SK-N-SH treated with all-trans-retinoic acid at 6 μM for 48 hours (cell line): ENCODE measurements at regions not wholly inside any gene's neighbourhood (a gene's known extent, or its start where the extent isn't known, plus 50 kb on each side); places are given as distances from the start of the nearest gene placed in this dataset.

ENCODE experiments used
- ATAC-seq: fragments of 200-7000 bp; cut with Tn5 transposase; 3 replicates; pipeline ENCODE4 v1.9.1; 2020; ENCODE audit warnings: mild to moderate bottlenecking, moderate library complexity
- ARNTL ChIP-seq: fragments of 450-650 bp; formaldehyde crosslinking; IDR thresholded peaks from 2 replicates; pipeline ENCODE4 v1.5.0; 2020; ENCODE audit warnings: low read depth, mild to moderate bottlenecking, moderate library complexity, borderline replicate concordance
- CSDC2 ChIP-seq: fragments of 250-450 bp; sonication (Bioruptor Pico); IDR thresholded peaks from 2 replicates; pipeline ENCODE4 v1.5.0; 2020; ENCODE audit warnings: mild to moderate bottlenecking, moderate library complexity
- ESRRG ChIP-seq: fragments of 250-450 bp; sonication (Bioruptor Pico); IDR thresholded peaks from 2 replicates; pipeline ENCODE4 v1.6.1; 2021; ENCODE audit warnings: mild to moderate bottlenecking
- GLIS3 ChIP-seq: fragments of 250-450 bp; sonication (Bioruptor Pico); IDR thresholded peaks from 2 replicates; pipeline ENCODE4 v1.5.0; 2020; ENCODE audit warnings: mild to moderate bottlenecking, moderate library complexity
- ISL1 ChIP-seq: fragments of 250-450 bp; sonication (Bioruptor Pico); IDR thresholded peaks from 2 replicates; pipeline ENCODE4 v2.1.2; 2022; ENCODE audit warnings: mild to moderate bottlenecking, moderate library complexity
- OSR1 ChIP-seq: fragments of 250-450 bp; sonication (Bioruptor Pico); IDR thresholded peaks from 2 replicates; pipeline ENCODE4 v1.8.0; 2022; ENCODE audit warnings: moderate library complexity, mild to moderate bottlenecking, inconsistent platforms
- PPARA ChIP-seq: fragments of 250-450 bp; sonication (Bioruptor Pico); IDR thresholded peaks from 2 replicates; pipeline ENCODE4 v1.5.0; 2020; ENCODE audit warnings: mild to moderate bottlenecking, borderline replicate concordance
- RARB ChIP-seq: fragments of 250-450 bp; sonication (Bioruptor Pico); IDR thresholded peaks from 2 replicates; pipeline ENCODE4 v1.8.0; 2021; ENCODE audit warnings: mild to moderate bottlenecking, moderate library complexity
- TCF4 ChIP-seq: fragments of 250-450 bp; sonication (Bioruptor Pico); IDR thresholded peaks from 2 replicates; pipeline ENCODE4 v1.8.0; 2021; ENCODE audit warnings: mild to moderate bottlenecking, moderate library complexity, borderline replicate concordance
- TOX ChIP-seq: fragments of 250-450 bp; sonication (Bioruptor Pico); IDR thresholded peaks from 2 replicates; pipeline ENCODE4 v1.8.0; 2021; ENCODE audit warnings: mild to moderate bottlenecking, moderate library complexity, borderline replicate concordance
- ZC3H10 ChIP-seq: fragments of 250-450 bp; sonication (Bioruptor Pico); IDR thresholded peaks from 2 replicates; pipeline ENCODE4 v1.5.1; 2021; ENCODE audit warnings: mild to moderate bottlenecking, moderate library complexity
- ZFP3 ChIP-seq: fragments of 250-450 bp; sonication (Bioruptor Pico); IDR thresholded peaks from 2 replicates; pipeline ENCODE4 v1.5.0; 2020; ENCODE audit warnings: mild to moderate bottlenecking, moderate library complexity
- ZFP30 ChIP-seq: fragments of 450-650 bp; formaldehyde crosslinking; IDR thresholded peaks from 2 replicates; pipeline ENCODE4 v1.5.0; 2022; ENCODE audit warnings: mild to moderate bottlenecking, moderate library complexity
- ZNF70 ChIP-seq: fragments of 450-650 bp; formaldehyde crosslinking; IDR thresholded peaks from 2 replicates; pipeline ENCODE4 v1.5.0; 2020; ENCODE audit warnings: mild to moderate bottlenecking, moderate library complexity
- ZNF8 ChIP-seq: fragments of 450-650 bp; formaldehyde crosslinking; IDR thresholded peaks from 2 replicates; pipeline ENCODE4 v1.5.0; 2020; ENCODE audit warnings: mild to moderate bottlenecking, moderate library complexity
- TF ChIP-seq, protein P1 (sequence below): fragments of 250-450 bp; sonication (Bioruptor Pico); IDR thresholded peaks from 2 replicates; pipeline ENCODE4 v1.5.1; 2020; ENCODE audit warnings: low read depth, mild to moderate bottlenecking, moderate library complexity
- TF ChIP-seq, protein P2 (sequence below): fragments of 250-450 bp; sonication (Bioruptor Pico); IDR thresholded peaks from 2 replicates; pipeline ENCODE4 v1.8.0; 2020; ENCODE audit warnings: mild to moderate bottlenecking, moderate library complexity, borderline replicate concordance
- TF ChIP-seq, protein P3 (sequence below): fragments of 250-450 bp; sonication (Bioruptor Pico); IDR thresholded peaks from 2 replicates; pipeline ENCODE4 v1.5.0; 2020; ENCODE audit warnings: mild to moderate bottlenecking, moderate library complexity
- TF ChIP-seq, protein P4 (sequence below): fragments of 250-450 bp; sonication (Bioruptor Pico); IDR thresholded peaks from 2 replicates; pipeline ENCODE4 v1.8.0; 2021; ENCODE audit warnings: low read depth, mild to moderate bottlenecking, moderate library complexity, borderline replicate concordance

DNA sequence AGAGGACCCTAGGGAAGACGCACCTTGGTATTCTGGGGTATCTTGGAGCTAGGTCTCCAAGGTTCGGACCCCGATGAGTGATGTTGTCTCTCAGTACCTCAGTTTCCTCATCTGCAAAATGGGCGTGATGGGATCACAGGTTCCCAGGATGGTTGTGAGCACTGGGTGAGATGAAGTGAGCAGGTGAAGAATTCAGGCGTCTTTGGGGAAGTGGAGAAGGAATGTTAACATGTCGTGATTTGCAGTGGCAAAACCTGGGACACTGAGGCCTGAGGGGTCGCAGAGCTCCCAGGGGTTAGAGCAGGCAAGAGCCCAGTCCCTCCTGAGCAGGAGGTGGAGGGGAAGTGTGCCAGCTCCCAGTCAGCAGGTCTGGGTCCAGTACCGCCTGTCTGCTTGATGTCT lies 215.1 kb upstream of the GSE1 start:
- no peak for ATAC-seq
- TF ChIP-seq CSDC2 (no peak), RARB (no peak), ARNTL (CRISPR knock-in tag) (no peak), ZFP3 (CRISPR knock-in tag) (no peak), ZNF8 (CRISPR knock-in tag) (no peak), ZFP30 (CRISPR knock-in tag) (no peak), OSR1 (no peak), GLIS3 (no peak), TOX (no peak), ZC3H10 (no peak), PPARA (CRISPR knock-in tag) (no peak), ESRRG (no peak), ISL1 (no peak), ZNF70 (CRISPR knock-in tag) (no peak), TCF4 (CRISPR knock-in tag) (no peak)
- TF ChIP-seq, protein P1, sequence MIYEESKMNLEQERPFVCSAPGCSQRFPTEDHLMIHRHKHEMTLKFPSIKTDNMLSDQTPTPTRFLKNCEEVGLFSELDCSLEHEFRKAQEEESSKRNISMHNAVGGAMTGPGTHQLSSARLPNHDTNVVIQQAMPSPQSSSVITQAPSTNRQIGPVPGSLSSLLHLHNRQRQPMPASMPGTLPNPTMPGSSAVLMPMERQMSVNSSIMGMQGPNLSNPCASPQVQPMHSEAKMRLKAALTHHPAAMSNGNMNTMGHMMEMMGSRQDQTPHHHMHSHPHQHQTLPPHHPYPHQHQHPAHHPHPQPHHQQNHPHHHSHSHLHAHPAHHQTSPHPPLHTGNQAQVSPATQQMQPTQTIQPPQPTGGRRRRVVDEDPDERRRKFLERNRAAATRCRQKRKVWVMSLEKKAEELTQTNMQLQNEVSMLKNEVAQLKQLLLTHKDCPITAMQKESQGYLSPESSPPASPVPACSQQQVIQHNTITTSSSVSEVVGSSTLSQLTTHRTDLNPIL, result no peak
- TF ChIP-seq, protein P2, sequence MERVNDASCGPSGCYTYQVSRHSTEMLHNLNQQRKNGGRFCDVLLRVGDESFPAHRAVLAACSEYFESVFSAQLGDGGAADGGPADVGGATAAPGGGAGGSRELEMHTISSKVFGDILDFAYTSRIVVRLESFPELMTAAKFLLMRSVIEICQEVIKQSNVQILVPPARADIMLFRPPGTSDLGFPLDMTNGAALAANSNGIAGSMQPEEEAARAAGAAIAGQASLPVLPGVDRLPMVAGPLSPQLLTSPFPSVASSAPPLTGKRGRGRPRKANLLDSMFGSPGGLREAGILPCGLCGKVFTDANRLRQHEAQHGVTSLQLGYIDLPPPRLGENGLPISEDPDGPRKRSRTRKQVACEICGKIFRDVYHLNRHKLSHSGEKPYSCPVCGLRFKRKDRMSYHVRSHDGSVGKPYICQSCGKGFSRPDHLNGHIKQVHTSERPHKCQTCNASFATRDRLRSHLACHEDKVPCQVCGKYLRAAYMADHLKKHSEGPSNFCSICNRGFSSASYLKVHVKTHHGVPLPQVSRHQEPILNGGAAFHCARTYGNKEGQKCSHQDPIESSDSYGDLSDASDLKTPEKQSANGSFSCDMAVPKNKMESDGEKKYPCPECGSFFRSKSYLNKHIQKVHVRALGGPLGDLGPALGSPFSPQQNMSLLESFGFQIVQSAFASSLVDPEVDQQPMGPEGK (CRISPR knock-in tag), result no peak
- TF ChIP-seq, protein P3, sequence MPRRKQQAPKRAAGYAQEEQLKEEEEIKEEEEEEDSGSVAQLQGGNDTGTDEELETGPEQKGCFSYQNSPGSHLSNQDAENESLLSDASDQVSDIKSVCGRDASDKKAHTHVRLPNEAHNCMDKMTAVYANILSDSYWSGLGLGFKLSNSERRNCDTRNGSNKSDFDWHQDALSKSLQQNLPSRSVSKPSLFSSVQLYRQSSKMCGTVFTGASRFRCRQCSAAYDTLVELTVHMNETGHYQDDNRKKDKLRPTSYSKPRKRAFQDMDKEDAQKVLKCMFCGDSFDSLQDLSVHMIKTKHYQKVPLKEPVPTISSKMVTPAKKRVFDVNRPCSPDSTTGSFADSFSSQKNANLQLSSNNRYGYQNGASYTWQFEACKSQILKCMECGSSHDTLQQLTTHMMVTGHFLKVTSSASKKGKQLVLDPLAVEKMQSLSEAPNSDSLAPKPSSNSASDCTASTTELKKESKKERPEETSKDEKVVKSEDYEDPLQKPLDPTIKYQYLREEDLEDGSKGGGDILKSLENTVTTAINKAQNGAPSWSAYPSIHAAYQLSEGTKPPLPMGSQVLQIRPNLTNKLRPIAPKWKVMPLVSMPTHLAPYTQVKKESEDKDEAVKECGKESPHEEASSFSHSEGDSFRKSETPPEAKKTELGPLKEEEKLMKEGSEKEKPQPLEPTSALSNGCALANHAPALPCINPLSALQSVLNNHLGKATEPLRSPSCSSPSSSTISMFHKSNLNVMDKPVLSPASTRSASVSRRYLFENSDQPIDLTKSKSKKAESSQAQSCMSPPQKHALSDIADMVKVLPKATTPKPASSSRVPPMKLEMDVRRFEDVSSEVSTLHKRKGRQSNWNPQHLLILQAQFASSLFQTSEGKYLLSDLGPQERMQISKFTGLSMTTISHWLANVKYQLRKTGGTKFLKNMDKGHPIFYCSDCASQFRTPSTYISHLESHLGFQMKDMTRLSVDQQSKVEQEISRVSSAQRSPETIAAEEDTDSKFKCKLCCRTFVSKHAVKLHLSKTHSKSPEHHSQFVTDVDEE (CRISPR knock-in tag), result no peak
- TF ChIP-seq, protein P4, sequence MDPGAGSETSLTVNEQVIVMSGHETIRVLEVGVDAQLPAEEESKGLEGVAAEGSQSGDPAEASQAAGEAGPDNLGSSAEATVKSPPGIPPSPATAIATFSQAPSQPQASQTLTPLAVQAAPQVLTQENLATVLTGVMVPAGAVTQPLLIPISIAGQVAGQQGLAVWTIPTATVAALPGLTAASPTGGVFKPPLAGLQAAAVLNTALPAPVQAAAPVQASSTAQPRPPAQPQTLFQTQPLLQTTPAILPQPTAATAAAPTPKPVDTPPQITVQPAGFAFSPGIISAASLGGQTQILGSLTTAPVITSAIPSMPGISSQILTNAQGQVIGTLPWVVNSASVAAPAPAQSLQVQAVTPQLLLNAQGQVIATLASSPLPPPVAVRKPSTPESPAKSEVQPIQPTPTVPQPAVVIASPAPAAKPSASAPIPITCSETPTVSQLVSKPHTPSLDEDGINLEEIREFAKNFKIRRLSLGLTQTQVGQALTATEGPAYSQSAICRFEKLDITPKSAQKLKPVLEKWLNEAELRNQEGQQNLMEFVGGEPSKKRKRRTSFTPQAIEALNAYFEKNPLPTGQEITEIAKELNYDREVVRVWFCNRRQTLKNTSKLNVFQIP, result no peak

DNA sequence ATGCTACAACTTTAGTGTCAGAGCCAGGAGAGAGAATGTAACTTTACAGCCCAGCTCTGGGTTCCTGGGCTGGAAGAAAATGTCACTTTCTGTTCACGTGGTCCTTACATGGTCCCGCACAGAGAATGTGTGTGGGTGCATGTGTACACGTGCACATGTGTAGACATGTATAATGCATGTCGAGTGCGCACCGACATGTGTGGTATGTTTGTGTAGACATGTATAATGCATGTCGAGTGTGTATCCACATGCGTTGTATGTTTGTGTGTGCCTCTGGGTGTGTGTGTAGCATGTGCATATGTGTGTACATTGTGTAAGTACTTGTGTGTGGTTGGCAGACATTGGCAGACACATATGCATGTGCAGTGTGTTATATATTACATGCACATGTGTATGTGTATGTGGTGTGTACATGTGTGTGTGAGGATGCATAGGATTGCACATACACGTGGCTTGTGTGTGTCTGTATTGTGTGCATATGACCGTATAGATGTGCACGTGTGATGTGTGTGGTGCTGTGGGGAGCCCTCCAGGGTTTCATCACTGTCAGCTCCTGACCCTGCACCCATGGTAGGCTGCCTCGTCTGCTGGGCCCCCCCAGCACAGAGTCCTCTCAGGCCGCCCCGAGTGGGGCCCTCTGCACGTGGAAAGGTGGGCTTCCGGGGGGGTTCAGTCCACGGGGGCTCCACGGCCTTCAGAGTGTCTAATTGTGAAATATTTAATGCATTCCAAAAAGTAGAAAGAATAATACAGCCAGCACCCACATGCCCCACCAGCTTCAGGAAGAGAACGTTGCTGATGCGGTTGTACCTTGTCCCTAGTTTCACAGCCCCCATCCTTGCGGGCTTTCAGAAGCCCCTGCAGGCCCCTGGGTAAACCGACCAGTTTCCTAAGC lies 214.2 kb upstream of the GSE1 start:
- ATAC-seq, result no peak
- TF ChIP-seq, protein P2 (CRISPR knock-in tag), result no peak
- TF ChIP-seq ZC3H10 (no peak), RARB (no peak)

DNA sequence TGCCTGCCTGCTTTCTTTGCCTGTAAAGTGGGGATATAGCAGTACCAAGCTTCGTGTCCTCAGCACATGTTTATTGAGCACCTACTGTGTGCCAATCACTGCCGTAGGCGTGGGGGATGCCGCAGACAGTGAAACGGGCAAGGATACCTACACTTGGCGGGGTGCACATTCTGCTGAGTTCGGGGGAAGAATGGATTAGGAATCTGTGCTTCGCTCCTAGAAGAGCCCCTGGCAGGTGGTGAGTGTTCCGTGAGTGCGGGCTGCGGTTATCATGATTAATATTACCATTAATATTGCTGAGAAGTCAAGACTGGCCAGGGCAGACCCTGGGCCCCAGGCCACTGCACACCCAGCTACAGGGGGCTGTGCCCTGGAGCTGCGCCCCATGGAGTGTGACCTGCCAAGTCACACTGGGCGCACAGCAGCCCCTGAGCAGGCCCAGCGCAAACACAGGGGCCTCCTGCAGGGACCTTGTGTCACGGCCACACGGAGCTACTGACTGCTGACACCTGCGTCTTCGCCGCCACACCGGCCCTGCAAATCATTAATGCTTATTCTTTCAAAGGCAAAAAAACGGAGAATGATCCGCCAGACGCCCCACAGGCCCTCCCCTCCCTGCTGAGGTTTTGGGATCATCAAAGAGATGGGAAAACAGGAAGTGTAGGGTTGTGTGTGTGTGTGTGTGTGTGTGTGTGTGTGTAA lies 213.4 kb upstream of the GSE1 start:
- ATAC-seq, result no peak
- TF ChIP-seq, protein P1, result no peak
- no peak for TF ChIP-seq PPARA (CRISPR knock-in tag)
- no peak for TF ChIP-seq ESRRG
